NCI-H1436 (cell line): ENCODE measurements at regions not wholly inside any gene's neighbourhood (a gene's known extent, or its start where the extent isn't known, plus 50 kb on each side); places are given as distances from the start of the nearest gene placed in this dataset.
"Not testable (repeated sequence)": the region's sequence is repeated elsewhere in the genome, so short reads cannot be mapped to it uniquely, and the experiment has no call there.

ENCODE experiments used
- DNase-seq: peaks from one replicate; lab custom pipeline; 2025; lab: John Stamatoyannopoulos, UW

- DNase-seq, result no peak
Measured at GRCh38 chr21:28877318-28877884, 115.3 kb downstream of the LTN1 start.

DNA sequence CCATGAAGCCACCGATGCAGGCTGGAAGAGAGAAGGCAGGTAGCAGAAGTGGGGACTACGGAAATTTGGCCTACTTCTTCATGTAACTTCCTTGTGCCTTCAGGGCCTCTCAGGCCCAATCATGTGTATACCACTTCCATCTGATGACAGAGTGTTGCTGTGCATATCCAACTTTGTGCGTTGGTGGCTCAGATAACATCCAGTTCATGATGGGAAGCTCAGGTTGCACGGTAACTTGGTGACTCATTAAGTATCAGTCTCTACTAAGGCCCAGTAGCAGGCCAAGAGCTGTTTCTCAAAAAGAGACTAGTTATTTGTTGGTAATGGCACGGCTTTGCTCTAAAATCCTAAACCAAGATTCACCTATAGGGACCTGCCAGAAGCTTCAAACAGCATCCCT is 117.6 kb downstream of the LTN1 start:
- DNase-seq, result no peak

- no peak for DNase-seq
Measured at GRCh38 chr21:28872218-28872617, 120.5 kb downstream of the LTN1 start.

GRCh38 chr21:28871388-28872010 is 121.2 kb downstream of the LTN1 start:
- no peak for DNase-seq

GRCh38 chr21:28867401-28867800 is 125.3 kb downstream of the LTN1 start:
- DNase-seq, result no peak

DNA sequence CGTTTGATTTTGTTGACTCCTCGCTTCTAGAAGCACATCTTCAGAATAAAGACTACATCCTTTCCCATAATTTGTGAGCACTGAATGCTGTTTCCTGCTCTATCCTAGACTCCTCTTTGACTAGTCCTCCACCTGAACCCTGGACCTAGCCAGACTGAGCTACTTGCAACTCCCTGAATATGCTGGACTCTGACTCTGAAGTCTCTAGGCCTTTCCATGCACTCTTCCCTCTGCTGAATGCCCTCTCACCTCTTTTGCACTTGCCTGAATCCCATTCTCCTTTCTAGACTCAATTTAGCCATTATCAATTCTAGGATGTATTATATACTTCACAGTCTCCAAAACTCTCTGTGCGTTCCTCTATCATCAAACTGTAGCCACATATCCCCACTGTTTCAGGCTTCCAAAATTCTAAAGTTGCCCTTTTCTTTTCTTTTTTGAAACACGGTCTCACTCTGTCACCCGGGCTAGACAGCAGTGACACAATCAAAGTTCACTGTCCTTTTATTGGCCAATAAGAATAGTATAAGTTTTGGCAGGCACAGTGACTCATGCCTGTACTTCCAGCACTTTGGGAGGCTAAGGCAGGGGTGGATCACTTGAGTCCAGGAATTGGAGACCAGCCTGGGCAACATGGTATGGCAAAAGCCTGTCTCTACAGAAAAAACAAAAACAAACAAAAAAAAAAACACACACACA is 127.0 kb downstream of the LTN1 start:
- DNase-seq, result no peak

DNA sequence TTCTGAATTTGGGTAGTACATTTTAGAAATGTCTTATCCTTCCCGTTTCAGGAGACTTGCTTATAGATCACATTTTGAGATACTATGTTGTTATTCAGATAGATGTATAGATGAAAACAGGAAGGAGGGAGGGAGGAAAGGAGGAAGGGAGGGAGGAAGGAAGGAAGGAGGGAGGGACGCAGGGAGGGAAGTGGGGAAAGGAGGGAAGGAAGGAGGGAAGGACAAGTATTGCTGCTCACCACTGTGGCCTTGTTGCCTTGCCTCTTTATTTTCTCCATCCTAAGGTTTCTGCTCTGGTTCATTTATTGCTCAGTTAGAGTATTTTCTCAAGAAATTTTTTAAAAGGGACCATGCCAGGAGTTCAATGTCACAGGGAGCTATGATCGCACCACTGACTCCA is 134.3 kb downstream of the LTN1 start:
- no peak for DNase-seq

DNA sequence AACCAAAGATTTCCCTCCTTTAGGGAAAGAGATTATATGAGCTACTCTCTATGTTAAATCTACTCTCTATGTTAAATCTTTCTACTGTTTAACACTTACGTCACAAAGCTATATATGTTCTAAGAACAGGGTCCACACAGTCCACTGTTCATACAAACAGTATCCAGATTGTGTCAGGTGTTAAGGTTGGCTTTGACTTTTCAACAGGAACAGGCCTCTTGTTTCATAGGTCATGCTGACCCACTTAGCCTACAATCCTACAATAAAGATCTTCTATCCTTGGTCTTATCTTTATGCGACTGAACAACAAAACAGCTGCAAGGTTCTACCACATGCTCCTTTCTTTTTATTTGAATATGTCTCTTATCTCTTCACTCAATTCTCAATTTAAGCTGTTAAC is 134.9 kb downstream of the LTN1 start:
- DNase-seq, result no peak

- no peak for DNase-seq
Measured at GRCh38 chr21:28856588-28857250, 136.0 kb downstream of the LTN1 start.

DNA sequence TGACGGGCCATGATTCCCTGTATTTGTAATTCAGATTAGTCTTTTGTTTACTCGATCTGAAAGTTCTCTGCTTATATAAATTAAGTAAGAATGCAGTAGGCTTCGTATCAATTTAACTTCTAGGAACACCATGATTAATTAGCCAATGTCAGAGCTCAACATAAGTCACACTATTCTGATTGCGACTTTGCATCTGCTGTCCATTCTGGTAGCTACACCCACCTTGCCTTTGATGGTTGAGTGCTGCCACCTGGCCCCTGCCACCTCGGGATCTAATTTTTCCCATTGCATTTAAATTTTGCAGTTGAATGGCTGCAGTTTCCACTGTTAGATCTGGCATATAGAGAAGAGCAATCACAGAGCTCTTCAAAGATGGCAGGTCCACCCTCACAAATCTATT is 140.0 kb downstream of the LTN1 start:
- DNase-seq, result no peak

DNA sequence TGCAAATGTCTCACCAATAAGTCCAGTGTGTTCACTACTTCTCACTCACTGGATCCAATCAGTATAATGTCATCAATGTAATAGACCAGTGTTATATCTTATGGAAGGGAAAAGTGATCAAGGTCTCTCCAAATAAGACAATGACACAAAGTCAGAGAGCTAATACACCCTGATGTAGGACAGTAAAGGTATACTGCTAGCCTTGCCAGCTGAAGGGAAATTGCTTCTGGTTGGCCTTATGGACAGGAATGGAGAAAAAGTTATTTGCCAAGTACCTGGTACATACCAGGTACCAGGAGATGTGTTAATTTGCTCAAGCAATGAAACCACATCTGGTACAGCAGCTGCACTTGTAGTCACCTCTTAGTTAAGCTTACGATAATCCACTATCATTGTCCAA is 141.0 kb downstream of the LTN1 start:
- no peak for DNase-seq

- not testable (repeated sequence) for DNase-seq
Measured at GRCh38 chr21:28839237-28839636, 153.4 kb downstream of the LTN1 start.

DNA sequence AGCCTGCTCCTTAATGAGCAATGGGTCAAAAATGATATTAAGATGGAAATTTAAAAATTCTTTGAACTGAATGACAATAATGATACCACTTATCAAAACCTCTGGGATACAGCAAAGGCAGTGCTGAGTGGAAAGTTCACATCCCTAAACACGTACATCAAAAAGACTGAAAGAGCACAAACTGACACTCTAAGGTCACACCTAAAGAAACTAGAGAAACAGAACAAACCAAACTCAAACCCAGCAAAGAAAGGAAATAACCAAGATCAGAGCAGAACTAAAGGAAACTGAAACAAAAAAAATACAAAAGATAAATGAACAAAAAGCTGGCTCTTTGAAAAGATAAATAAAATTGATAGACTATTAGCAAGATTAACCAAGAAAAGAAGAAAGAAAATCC is 155.3 kb downstream of the LTN1 start:
- DNase-seq, result not testable (repeated sequence)

GRCh38 chr21:28836588-28836987 is 156.1 kb downstream of the LTN1 start:
- not testable (repeated sequence) for DNase-seq

DNA sequence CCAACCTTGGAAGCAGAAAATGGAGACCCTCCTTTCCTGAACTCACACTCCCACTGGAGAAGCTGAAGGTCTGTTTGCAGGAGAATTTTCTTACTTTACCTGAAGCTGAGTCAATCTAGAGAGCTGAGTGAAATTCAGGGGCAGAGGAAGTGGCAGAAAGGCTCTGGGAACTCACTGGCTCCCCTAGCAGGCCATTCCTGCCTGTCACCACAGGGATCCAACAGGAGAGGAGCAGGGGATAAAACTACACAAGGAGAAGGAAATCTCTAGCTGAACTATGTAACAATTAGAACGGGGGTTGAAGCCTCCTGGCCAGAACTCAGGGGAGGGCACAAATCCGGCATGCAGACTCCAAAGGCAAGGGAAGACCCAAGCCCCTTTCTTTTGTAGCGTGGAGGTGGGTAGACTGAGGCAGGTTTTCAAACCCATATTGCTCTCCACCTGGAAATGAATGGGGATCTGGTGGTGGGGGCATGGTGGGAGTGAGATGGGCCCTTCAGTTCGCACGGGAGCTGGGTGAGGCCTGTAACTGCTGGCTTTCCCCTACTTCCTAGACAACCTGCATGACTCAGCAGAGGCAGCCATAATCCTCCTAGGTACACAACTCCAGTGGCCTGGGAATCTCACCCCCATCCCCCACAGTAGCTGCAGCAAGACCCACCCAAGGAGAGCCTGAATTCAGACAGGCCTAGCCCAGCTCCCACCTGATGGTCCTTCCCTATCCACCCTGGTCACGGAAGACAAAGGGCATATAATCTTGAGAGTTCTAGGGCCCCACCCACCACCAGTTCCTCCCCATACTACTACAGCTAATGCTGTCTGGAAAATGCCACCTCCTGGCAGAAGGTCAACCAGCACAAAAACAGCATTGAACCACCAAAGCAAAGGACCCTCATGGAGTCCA is 158.1 kb downstream of the LTN1 start:
- DNase-seq, result no peak

DNA sequence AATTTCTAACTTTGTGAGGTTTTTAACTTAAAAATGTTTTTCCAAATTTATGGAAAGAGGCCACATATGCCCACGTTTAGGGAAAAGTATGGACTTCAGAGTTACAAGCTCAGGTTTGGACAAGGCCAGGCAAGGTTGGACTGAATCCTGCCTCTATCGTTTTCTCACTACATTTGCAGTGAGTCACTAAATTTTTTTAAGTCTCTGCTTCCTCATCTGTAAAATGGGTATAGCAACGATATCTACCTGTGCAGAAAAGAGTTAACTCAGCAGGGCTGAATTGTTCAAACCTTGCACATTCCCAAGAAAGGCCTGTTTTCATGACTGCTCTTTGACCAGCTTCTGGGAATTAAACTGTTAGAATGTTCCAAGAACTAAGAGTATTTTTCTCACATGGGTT is 159.1 kb downstream of the LTN1 start:
- DNase-seq, result no peak

DNA sequence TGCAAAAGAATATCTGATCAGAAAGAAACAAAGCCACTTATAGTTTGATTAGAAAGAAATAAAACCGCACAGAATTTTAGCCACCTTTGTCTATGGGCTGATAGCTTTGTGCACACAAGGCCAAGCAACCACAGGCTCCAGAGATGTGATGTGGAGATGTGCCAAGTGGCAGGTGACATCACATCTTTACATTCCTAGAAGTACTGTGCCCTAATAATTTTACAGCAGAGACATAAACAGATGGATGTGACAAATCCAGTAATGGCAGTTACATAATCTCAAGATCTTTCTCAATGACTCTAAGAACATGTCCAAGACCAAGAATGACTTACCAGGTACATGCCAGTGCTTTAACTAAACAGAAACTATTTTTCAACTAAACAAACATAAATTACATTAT is 159.5 kb downstream of the LTN1 start:
- no peak for DNase-seq

GRCh38 chr21:28832715-28833061 is 160.0 kb downstream of the LTN1 start:
- DNase-seq, result no peak

DNA sequence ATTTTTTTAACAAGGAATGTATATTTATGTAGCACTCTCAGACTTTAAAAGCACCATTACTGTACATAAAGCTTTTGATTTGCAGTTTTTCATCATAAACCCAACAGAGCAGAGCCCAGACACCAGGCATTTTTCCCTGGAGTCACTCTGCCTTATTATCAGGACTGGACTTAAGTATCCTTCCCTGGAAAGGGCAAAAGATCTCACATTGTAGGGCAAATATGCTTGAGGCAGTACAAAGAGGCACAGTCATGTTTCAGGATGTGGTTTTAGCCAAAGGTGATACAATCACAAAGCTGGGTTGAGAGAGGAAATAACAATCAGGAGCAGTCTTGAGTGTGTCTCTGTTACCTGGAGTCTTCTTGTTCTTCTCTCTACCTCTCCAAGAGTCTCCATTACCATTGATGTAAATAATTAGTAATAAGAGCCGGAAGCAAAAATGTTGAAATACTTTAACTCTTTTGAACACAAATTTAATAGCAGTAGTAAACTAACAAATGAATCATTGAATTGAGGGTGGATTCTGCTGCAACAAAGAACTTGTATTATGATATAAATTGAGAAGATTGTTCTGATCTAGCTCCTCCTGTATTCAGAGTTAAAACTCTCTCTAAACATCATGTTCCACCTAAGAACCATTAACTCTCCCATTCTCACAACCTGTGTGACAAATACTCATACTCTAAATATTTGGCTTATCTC is 160.5 kb downstream of the LTN1 start:
- DNase-seq, result no peak

DNA sequence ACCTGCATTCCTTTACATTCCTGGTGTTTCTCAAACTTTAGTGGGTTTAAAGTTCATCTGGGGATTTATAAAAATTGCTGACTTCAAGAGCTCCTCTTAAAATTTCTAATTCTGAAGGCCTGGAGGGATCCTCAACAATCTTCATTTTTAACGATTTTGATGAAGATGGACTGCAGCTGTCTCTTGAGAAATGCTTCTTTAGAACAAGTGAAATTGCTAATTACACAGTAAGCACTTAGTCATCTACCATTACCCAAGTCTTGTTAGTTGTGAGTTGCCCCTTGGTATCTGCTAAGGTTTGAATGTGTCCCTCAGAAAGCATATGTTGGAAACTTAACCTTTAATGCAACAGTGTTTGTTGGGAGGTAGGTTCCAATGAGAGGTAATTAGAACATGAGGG is 163.7 kb downstream of the LTN1 start:
- no peak for DNase-seq

DNA sequence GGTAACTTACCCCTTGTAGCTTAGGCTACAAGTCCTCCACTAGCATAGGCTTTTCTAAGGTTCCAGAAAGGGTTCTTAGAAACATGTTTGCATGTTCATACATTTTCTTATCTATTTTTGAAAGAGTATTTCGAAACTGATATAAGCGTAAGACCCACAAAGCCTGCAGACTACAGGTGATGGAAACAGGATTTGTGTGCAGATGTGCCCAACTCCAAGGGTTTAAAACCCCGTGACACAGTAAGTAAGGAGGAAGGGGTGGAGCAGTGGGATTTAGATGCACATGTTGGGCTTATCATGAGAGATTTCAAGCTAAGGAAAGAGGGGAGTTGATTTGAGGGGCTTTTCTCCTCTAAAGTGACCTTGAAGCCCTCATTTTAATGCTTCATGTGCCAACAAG is 164.7 kb downstream of the LTN1 start:
- DNase-seq, result no peak

DNA sequence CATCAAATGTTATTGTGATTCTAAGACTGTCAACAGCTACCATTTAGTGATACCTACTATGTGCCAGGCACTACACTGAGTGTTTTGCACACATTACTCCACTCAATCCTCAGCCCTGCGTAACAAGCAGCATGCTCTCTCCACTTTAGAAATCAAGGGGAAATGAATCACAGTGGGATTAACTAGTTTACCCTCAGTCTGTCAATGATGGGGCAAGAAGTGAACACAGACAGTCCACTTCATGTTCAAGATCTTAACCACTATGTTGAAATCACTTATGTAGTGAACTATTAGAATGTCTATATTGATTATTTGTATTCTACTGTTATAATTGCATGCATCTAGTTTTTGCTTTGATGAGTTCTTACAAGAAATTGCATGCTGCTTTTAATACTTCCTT is 165.3 kb downstream of the LTN1 start:
- no peak for DNase-seq
